ENCODE measurements at regions not wholly inside any gene's neighbourhood (a gene's known extent, or its start where the extent isn't known, plus 50 kb on each side); places are given as distances from the start of the nearest gene placed in this dataset.

- Histone ChIP-seq H3K9me3 (ENCODE audit: control insufficient read depth, low read depth, low read length) (no peaks in the 10 kb centered on the region), H4K8ac (replicated peaks; ENCODE audit: insufficient read length, low read depth, low read length) (no peak overlapping the region), H2BK15ac (ENCODE audit: low read depth, low read length) (no peak overlapping the region), H2BK5ac (ENCODE audit: insufficient read length, low read length) (no peak overlapping the region), H2AK5ac (ENCODE audit: insufficient read length, low read length) (no peak overlapping the region), H4K91ac (ENCODE audit: insufficient read length, low read depth, low read length) (no peak overlapping the region), H3K9ac (ENCODE audit: extremely low read depth, insufficient read length, low read length) (no peak overlapping the region), H3T11ph (ENCODE audit: low read length) (no peak overlapping the region), H3K23me2 (ENCODE audit: insufficient read length, low read depth, low read length, poor library complexity, severe bottlenecking) (peaks cover 5% of the 10 kb centered on the region), H3K27ac (ENCODE audit: insufficient read length, low read depth, low read length) (no peak overlapping the region), H2BK120ac (ENCODE audit: low read depth, low read length, poor library complexity, severe bottlenecking) (no peak overlapping the region), H2AFZ (ENCODE audit: low read length) (no peak overlapping the region), H3K79me2 (ENCODE audit: insufficient read depth, low read length) (no peaks in the 10 kb centered on the region), H3K14ac (ENCODE audit: insufficient read depth, low read length) (no peak overlapping the region; the same call in 1 of the 2 replicates), H4K5ac (ENCODE audit: insufficient read length, low read depth, low read length) (no peak overlapping the region), H3K4me2 (ENCODE audit: insufficient read depth, insufficient read length, low read length) (no peak overlapping the region), H3K56ac (ENCODE audit: insufficient read length, low read depth, low read length) (no peak overlapping the region), H2BK20ac (ENCODE audit: low read depth, low read length, poor library complexity, severe bottlenecking) (no peak overlapping the region), H3K79me1 (ENCODE audit: insufficient read depth, low read depth, low read length, poor library complexity, severe bottlenecking) (no peaks in the 10 kb centered on the region), H3K18ac (ENCODE audit: insufficient read length, low read depth, low read length) (no peak overlapping the region), H2BK12ac (ENCODE audit: insufficient read length, low read depth, low read length) (no peak overlapping the region), H3K4me1 (ENCODE audit: insufficient read depth, low read length) (no peaks in the 10 kb centered on the region), H3K27me3 (ENCODE audit: insufficient read depth, low read length) (no peaks in the 10 kb centered on the region; the same call in 1 of the 2 replicates), H4K20me1 (ENCODE audit: control insufficient read depth, insufficient read depth, insufficient read length) (peaks cover 3% of the 10 kb centered on the region), H3K23ac (ENCODE audit: insufficient read length, low read depth, low read length) (no peak overlapping the region), H3K4ac (ENCODE audit: low read depth, low read length) (no peak overlapping the region)
- Mint-ChIP-seq H3K4me1 (peaks cover 11 to 24% of the 10 kb centered on the region in 2 experiments), H3K4me3 (no peak overlapping the region), H3K27me3 (ENCODE audit: low read depth) (peaks cover 37% of the 10 kb centered on the region), H3K36me3 (ENCODE audit: insufficient read depth in 1 of 3, low read depth in 3 of 3) (no peaks in the 10 kb centered on the region), H3K9me3 (no peaks in the 10 kb centered on the region), H3K27ac (no peak overlapping the region)
- no CpG with 5 or more reads among the region's 10 CpGs for WGBS (ENCODE audit: extremely low coverage, insufficient read length, low lambda C conversion rate)
- DNase-seq: no peak
- TF ChIP-seq CTCF (conservative IDR thresholded peaks at IDR 0.05): no peak
Measured at GRCh38 chr2:64869126-64869525, 120.1 kb upstream of the SLC1A4 start.

Data from H9 (cell line).